Stomach (tissue), 8 donors: ENCODE measurements at regions not wholly inside any gene's neighbourhood (a gene's known extent, or its start where the extent isn't known, plus 50 kb on each side); places are given as distances from the start of the nearest gene placed in this dataset.
"Not testable (repeated sequence)": the region's sequence is repeated elsewhere in the genome, so short reads cannot be mapped to it uniquely, and the experiment has no call there.

Experiments used
- DNase-seq, 2 donors: peaks; one replicate each; pipeline versions ENCODE4 v3.0.0 to v3.0.0-alpha.2; 2013 to 2019
- H3K27ac ChIP-seq, 5 donors: fragments of 200-600 bp in 4 of 5; sonication (generic) in 4 of 5; one replicate each; pipeline ENCODE4 v1.5.1; 2013 to 2019; ENCODE audit warnings: mild to moderate bottlenecking in 1 of 5, moderate library complexity in 1 of 5
- H3K27me3 ChIP-seq, 3 donors: fragments of 200-600 bp; sonication (generic); one replicate each; pipeline ENCODE4 v1.5.1; 2017 to 2019; ENCODE audit warnings: mixed run types in 1 of 3
- H3K36me3 ChIP-seq, 4 donors: fragments of 200-600 bp; sonication (generic); 1 replicate in 3 of 4; 2 replicates in 1 of 4; pipeline ENCODE4 v1.5.1; 2016 to 2019
- H3K4me1 ChIP-seq, 4 donors: fragments of 200-600 bp; sonication (generic); one replicate each; pipeline ENCODE4 v1.5.1; 2016 to 2019
- H3K4me3 ChIP-seq, 4 donors: fragments of 200-600 bp; sonication (generic) in 3 of 4; one replicate each; pipeline ENCODE4 v1.5.1; 2016 to 2019; ENCODE audit warnings: mild to moderate bottlenecking in 1 of 4
- H3K9me3 ChIP-seq, 4 donors: fragments of 200-600 bp; sonication (generic); one replicate each; pipeline ENCODE4 v1.5.1; 2016 to 2019
- CTCF ChIP-seq, 7 experiments: fragments of 450-650 bp in 4 of 7; fragments of 200-600 bp in 3 of 7; sonication (generic) in 3 of 7; IDR thresholded peaks; one replicate each; pipeline ENCODE4 v1.5.1; 2016 to 2019; ENCODE audit warnings: antibody characterized with exemption in 7 of 7, control low read depth in 2 of 7, mild to moderate bottlenecking in 1 of 7
- EP300 ChIP-seq: sonication (generic); formaldehyde crosslinking; IDR thresholded peaks from one replicate; pipeline ENCODE4 v1.6.1; 2017; ENCODE audit warnings: antibody characterized with exemption
- POLR2A ChIP-seq, 4 donors: fragments of 450-650 bp; IDR thresholded peaks; one replicate each; pipeline ENCODE4 v1.6.1; 2016; ENCODE audit warnings: antibody characterized with exemption in 4 of 4, control low read depth in 2 of 4, mild to moderate bottlenecking in 1 of 4, moderate library complexity in 1 of 4
- POLR2AphosphoS5 ChIP-seq, 3 donors: sonication (generic); formaldehyde crosslinking; IDR thresholded peaks; one replicate each; pipeline ENCODE4 v1.6.1; 2016; ENCODE audit warnings: antibody characterized with exemption in 3 of 3
- WGBS, 5 donors: extraction: QIAGEN DNeasy Blood & Tissue Kit in 3 of 5; methylation state at CpG; one replicate each; pipeline versions ENCODE4 v1.1.5 to v1.1.7; 2013 to 2018; 5-methylcytosine and 5-hydroxymethylcytosine counted together
- intact Hi-C: fragments of 100-400 bp; cut with DNase I; formaldehyde crosslinking; loops from one replicate; pipeline ENCODE4 v1.15.1; 2023; ENCODE audit warnings: low total_unique reads
- donor health status: healthy with polysubstance abuse.
- donor health status: Bipolar disorder and iron deficiency.
- donor health status: healthy.

GRCh38 chr19:27955485-27956480 is 1257.2 kb downstream of the UQCRFS1 start:
- WGBS, 5 donors = 41 to 51% (median 47%) methylated on average over 9 of the region's 9 CpGs

GRCh38 chr19:27942607-27943006 is 1270.3 kb downstream of the UQCRFS1 start:
- H3K27me3 ChIP-seq, H3K36me3 ChIP-seq, intact Hi-C loops, DNase-seq, H3K4me3 ChIP-seq, H3K27ac ChIP-seq, H3K4me1 ChIP-seq: not testable (repeated sequence)
- 48 to 78% (median 70%) methylated on average over 2 to 4 of the region's 4 CpGs for WGBS, 5 donors
- H3K9me3 ChIP-seq = peaks cover 0 to 26% (median 12%) of the 10 kb centered on the region in 4 donors

More at GRCh38 chr19:27955485-27956480, 1257.2 kb downstream of the UQCRFS1 start:
- Histone ChIP-seq H3K4me1 (no peaks in the 10 kb centered on the region), H3K9me3 (no peaks in the 10 kb centered on the region), H3K4me3 (no peak overlapping the region), H3K27me3 (no peaks in the 10 kb centered on the region), H3K36me3 (no peaks in the 10 kb centered on the region), H3K27ac (no peak overlapping the region)
- TF ChIP-seq CTCF (IDR thresholded peaks at IDR 0.05) (no peak), EP300 (no peak), POLR2AphosphoS5 (IDR thresholded peaks at IDR 0.05) (no peak), POLR2A (IDR thresholded peaks at IDR 0.05) (no peak)
- intact Hi-C loops = no loop called here
- DNase-seq = peak in 1 of 2 donors; percentile 41

DNA sequence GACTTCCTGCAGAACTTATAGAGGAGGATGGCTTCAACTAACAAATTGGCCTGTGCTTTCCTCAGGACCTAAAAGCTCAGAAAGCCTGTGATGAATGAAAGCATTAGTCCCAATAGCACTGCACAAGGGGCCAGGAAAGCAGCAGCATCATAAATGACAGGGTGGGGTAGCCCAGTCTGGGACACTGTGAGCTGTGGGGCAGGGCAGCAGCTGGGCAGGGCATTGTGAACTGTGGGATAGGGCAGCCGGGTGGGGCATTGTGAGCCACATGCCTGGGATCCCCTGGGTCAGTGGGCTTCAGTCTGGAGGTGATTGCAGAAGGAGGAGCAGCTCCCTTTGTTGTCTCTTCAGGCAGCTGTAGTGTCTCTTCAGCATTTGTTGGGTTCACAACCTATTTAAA is 1276.8 kb downstream of the UQCRFS1 start:
- Histone ChIP-seq H3K4me3 (no peak overlapping the region), H3K9me3 (no peaks in the 10 kb centered on the region), H3K4me1 (no peaks in the 10 kb centered on the region), H3K36me3 (no peaks in the 10 kb centered on the region), H3K27ac (no peak overlapping the region), H3K27me3 (no peaks in the 10 kb centered on the region)
- intact Hi-C loops = no loop called here
- TF ChIP-seq EP300 (no peak), POLR2A (IDR thresholded peaks at IDR 0.05) (no peak), POLR2AphosphoS5 (IDR thresholded peaks at IDR 0.05) (no peak), CTCF (IDR thresholded peaks at IDR 0.05) (no peak)
- no peak for DNase-seq
- WGBS, 5 donors = 47 to 67% (median 55%) methylated on average over 1 of the region's 1 CpG; no CpG with 5 or more reads in 1 of the 5 donors

GRCh38 chr19:27935669-27936068 is 1277.3 kb downstream of the UQCRFS1 start:
- Histone ChIP-seq H3K4me1 (no peaks in the 10 kb centered on the region), H3K9me3 (no peaks in the 10 kb centered on the region), H3K36me3 (no peaks in the 10 kb centered on the region), H3K4me3 (no peak overlapping the region), H3K27ac (no peak overlapping the region), H3K27me3 (no peaks in the 10 kb centered on the region)
- no peak for DNase-seq
- TF ChIP-seq POLR2A (IDR thresholded peaks at IDR 0.05) (no peak), EP300 (no peak), CTCF (IDR thresholded peaks at IDR 0.05) (no peak), POLR2AphosphoS5 (IDR thresholded peaks at IDR 0.05) (no peak)
- intact Hi-C loops = no loop called here

DNA sequence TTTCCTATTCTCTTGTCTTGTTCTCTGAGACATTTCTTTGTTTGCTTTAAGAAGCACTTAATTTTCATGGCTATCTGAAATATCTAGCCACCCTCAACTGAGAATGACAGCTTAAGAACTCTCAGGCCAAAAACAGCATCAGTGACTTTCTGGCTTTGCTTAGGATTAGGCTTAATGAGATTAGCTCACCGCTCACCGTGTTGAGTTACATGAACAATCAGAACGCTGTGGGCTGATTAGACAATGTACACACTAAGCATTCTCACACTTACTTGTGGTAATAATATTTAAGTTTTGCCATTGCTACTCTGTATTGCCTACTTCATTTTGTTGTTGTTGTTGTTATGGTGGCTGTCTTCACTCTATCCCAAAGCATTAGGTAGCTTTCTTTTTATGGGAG is 1283.6 kb downstream of the UQCRFS1 start:
- Histone ChIP-seq H3K9me3 (no peaks in the 10 kb centered on the region), H3K36me3 (no peaks in the 10 kb centered on the region), H3K27ac (no peak overlapping the region), H3K27me3 (no peaks in the 10 kb centered on the region), H3K4me1 (no peaks in the 10 kb centered on the region), H3K4me3 (no peak overlapping the region)
- intact Hi-C loops = no loop called here
- 26 to 65% (median 62%) methylated on average over 3 of the region's 3 CpGs for WGBS, 5 donors
- TF ChIP-seq POLR2AphosphoS5 (IDR thresholded peaks at IDR 0.05) = no peak
- no peak for TF ChIP-seq EP300
- no peak for TF ChIP-seq CTCF (IDR thresholded peaks at IDR 0.05)
- no peak for TF ChIP-seq POLR2A (IDR thresholded peaks at IDR 0.05)
- DNase-seq = no peak
